BLaER1 treated with 17β-estradiol and CSF1 and Interleukin-3, amounts not matched to agents 10 nM and 100 nM (cell line): ENCODE measurements at regions not wholly inside any gene's neighbourhood (a gene's known extent, or its start where the extent isn't known, plus 50 kb on each side); places are given as distances from the start of the nearest gene placed in this dataset.

ENCODE experiments used
- H3K27ac ChIP-seq, 11 experiments: shearing (Covaris generic); formaldehyde crosslinking; 2 replicates each; pipeline ENCODE4 v1.8.1; 2022
- H3K27me3 ChIP-seq, 11 experiments: shearing (Covaris generic); formaldehyde crosslinking; 2 replicates each; pipeline ENCODE4 v1.8.1; 2022
- H3K36me3 ChIP-seq, 11 experiments: shearing (Covaris generic); formaldehyde crosslinking; 2 replicates each; pipeline ENCODE4 v1.8.1; 2022
- H3K4me1 ChIP-seq, 10 experiments: shearing (Covaris generic); formaldehyde crosslinking; 2 replicates each; pipeline ENCODE4 v1.8.1; 2022
- H3K4me2 ChIP-seq, 11 experiments: shearing (Covaris generic); formaldehyde crosslinking; 2 replicates each; pipeline ENCODE4 v1.8.1; 2022
- H3K4me3 ChIP-seq, 10 experiments: shearing (Covaris generic); formaldehyde crosslinking; 2 replicates each; pipeline ENCODE4 v1.8.1; 2022
- H3K9ac ChIP-seq, 11 experiments: shearing (Covaris generic); formaldehyde crosslinking; 2 replicates each; pipeline ENCODE4 v1.8.1; 2022
- H3K9me3 ChIP-seq, 11 experiments: shearing (Covaris generic); formaldehyde crosslinking; replicated peaks in 1 of 11; 2 replicates each; pipeline ENCODE4 v1.8.1; 2022
- H4K20me1 ChIP-seq, 11 experiments: shearing (Covaris generic); formaldehyde crosslinking; 2 replicates each; pipeline ENCODE4 v1.8.1; 2022
- Cebpa-rat ChIP-seq, 11 experiments: shearing (Covaris generic); IDR thresholded peaks; 2 replicates each; pipeline ENCODE4 v1.8.1; 2022

- TF ChIP-seq Cebpa-rat (IDR thresholded peaks at IDR 0.05), result no peak
- Histone ChIP-seq H3K27me3 (no peaks in the 10 kb centered on the region), H3K4me3 (no peak overlapping the region), H4K20me1 (no peaks in the 10 kb centered on the region), H3K4me1 (peaks cover 0 to 30% (median 0%) of the 10 kb centered on the region in 10 experiments; a peak in 7 of 20 replicates), H3K9me3 (no peaks in the 10 kb centered on the region), H3K36me3 (no peaks in the 10 kb centered on the region), H3K4me2 (0 out of 22 replicates have a peak overlapping the region, but pooled peaks of 1 of the 11 experiments have one; percentile 10), H3K9ac (no peak overlapping the region), H3K27ac (no peak overlapping the region)
Measured at GRCh38 chr2:79369127-79369526, 143.7 kb upstream of the CTNNA2 start.

GRCh38 chr2:79368116-79368630 lies 144.7 kb upstream of the CTNNA2 start:
- Histone ChIP-seq H3K4me1 (peaks cover 0 to 30% (median 0%) of the 10 kb centered on the region in 10 experiments; a peak in 7 of 20 replicates), H3K4me2 (peak overlapping the region in 3 of 11 experiments; percentile 1 to 20 (median 14); a peak in 3 of 22 replicates), H3K27ac (no peak overlapping the region), H3K36me3 (no peaks in the 10 kb centered on the region), H3K9me3 (no peaks in the 10 kb centered on the region), H3K9ac (no peak overlapping the region), H3K27me3 (no peaks in the 10 kb centered on the region), H3K4me3 (no peak overlapping the region), H4K20me1 (no peaks in the 10 kb centered on the region)
- TF ChIP-seq Cebpa-rat (IDR thresholded peaks at IDR 0.05), result no peak

- no peaks in the 10 kb centered on the region for H3K27me3 ChIP-seq
- H4K20me1 ChIP-seq, result no peaks in the 10 kb centered on the region
- H3K4me1 ChIP-seq, result no peaks in the 10 kb centered on the region
- no peak for TF ChIP-seq Cebpa-rat (IDR thresholded peaks at IDR 0.05)
- H3K36me3 ChIP-seq, result no peaks in the 10 kb centered on the region
- peaks cover 0 to 7% (median 5%) of the 10 kb centered on the region in 11 experiments; a peak in 7 of 22 replicates for H3K9me3 ChIP-seq
- H3K9ac ChIP-seq, result no peak overlapping the region
- H3K4me2 ChIP-seq, result no peak overlapping the region
- H3K4me3 ChIP-seq, result no peak overlapping the region
- H3K27ac ChIP-seq, result no peak overlapping the region
Measured at GRCh38 chr2:79359419-79359818, 153.4 kb upstream of the CTNNA2 start.

- Histone ChIP-seq H3K27ac (no peak overlapping the region), H3K36me3 (no peaks in the 10 kb centered on the region), H3K4me3 (no peak overlapping the region), H3K9me3 (peaks cover 0 to 9% (median 6%) of the 10 kb centered on the region in 11 experiments; a peak in 7 of 22 replicates), H3K27me3 (no peaks in the 10 kb centered on the region), H3K4me1 (no peaks in the 10 kb centered on the region), H3K4me2 (no peak overlapping the region), H3K9ac (no peak overlapping the region), H4K20me1 (no peaks in the 10 kb centered on the region)
- TF ChIP-seq Cebpa-rat (IDR thresholded peaks at IDR 0.05), result no peak
Measured at GRCh38 chr2:79355569-79355968, 157.3 kb upstream of the CTNNA2 start.

- Histone ChIP-seq H3K9ac (no peak overlapping the region), H4K20me1 (no peaks in the 10 kb centered on the region), H3K9me3 (no peaks in the 10 kb centered on the region), H3K4me2 (no peak overlapping the region), H3K27me3 (no peaks in the 10 kb centered on the region), H3K27ac (no peak overlapping the region), H3K4me3 (no peak overlapping the region), H3K4me1 (no peaks in the 10 kb centered on the region; a peak in 1 of 20 replicates), H3K36me3 (no peaks in the 10 kb centered on the region)
- no peak for TF ChIP-seq Cebpa-rat (IDR thresholded peaks at IDR 0.05)
Measured at GRCh38 chr2:79327460-79327859, 167.9 kb upstream of the REG3A start.

GRCh38 chr2:79320871-79321270 lies 161.3 kb upstream of the REG3A start:
- H4K20me1 ChIP-seq, result no peaks in the 10 kb centered on the region
- no peak overlapping the region for H3K4me2 ChIP-seq
- no peaks in the 10 kb centered on the region for H3K27me3 ChIP-seq
- no peaks in the 10 kb centered on the region for H3K36me3 ChIP-seq
- H3K4me1 ChIP-seq, result no peaks in the 10 kb centered on the region; a peak in 1 of 20 replicates
- no peaks in the 10 kb centered on the region for H3K9me3 ChIP-seq
- peak in 1 of 11 experiments; percentile 47; a peak in 1 of 22 replicates for TF ChIP-seq Cebpa-rat (IDR thresholded peaks at IDR 0.05)
- no peak overlapping the region for H3K27ac ChIP-seq
- H3K4me3 ChIP-seq, result no peak overlapping the region
- no peak overlapping the region for H3K9ac ChIP-seq

- Histone ChIP-seq H3K4me3 (no peak overlapping the region), H3K27ac (no peak overlapping the region), H3K9ac (no peak overlapping the region), H3K4me1 (no peaks in the 10 kb centered on the region), H3K4me2 (no peak overlapping the region), H3K36me3 (no peaks in the 10 kb centered on the region), H3K9me3 (no peaks in the 10 kb centered on the region), H3K27me3 (no peaks in the 10 kb centered on the region), H4K20me1 (no peaks in the 10 kb centered on the region)
- no peak for TF ChIP-seq Cebpa-rat (IDR thresholded peaks at IDR 0.05)
Measured at GRCh38 chr2:79294994-79295393, 135.4 kb upstream of the REG3A start.

GRCh38 chr2:79292958-79293315 lies 133.4 kb upstream of the REG3A start:
- Histone ChIP-seq H3K9ac (no peak overlapping the region), H3K27me3 (no peaks in the 10 kb centered on the region), H3K4me3 (no peak overlapping the region), H4K20me1 (no peaks in the 10 kb centered on the region), H3K4me2 (no peak overlapping the region), H3K4me1 (no peaks in the 10 kb centered on the region), H3K9me3 (no peaks in the 10 kb centered on the region), H3K36me3 (no peaks in the 10 kb centered on the region), H3K27ac (no peak overlapping the region)
- no peak for TF ChIP-seq Cebpa-rat (IDR thresholded peaks at IDR 0.05)

GRCh38 chr2:79292239-79292957 lies 132.8 kb upstream of the REG3A start:
- no peaks in the 10 kb centered on the region for H3K36me3 ChIP-seq
- no peak overlapping the region for H3K4me2 ChIP-seq
- no peaks in the 10 kb centered on the region for H3K9me3 ChIP-seq
- no peak overlapping the region for H3K4me3 ChIP-seq
- H4K20me1 ChIP-seq, result no peaks in the 10 kb centered on the region
- no peak overlapping the region for H3K27ac ChIP-seq
- no peak for TF ChIP-seq Cebpa-rat (IDR thresholded peaks at IDR 0.05)
- H3K9ac ChIP-seq, result no peak overlapping the region
- no peaks in the 10 kb centered on the region for H3K27me3 ChIP-seq
- H3K4me1 ChIP-seq, result no peaks in the 10 kb centered on the region

GRCh38 chr2:79275863-79276262 lies 116.3 kb upstream of the REG3A start:
- no peaks in the 10 kb centered on the region for H4K20me1 ChIP-seq
- no peak overlapping the region for H3K9ac ChIP-seq

More at GRCh38 chr2:79275863-79276262, 116.3 kb upstream of the REG3A start:
- H3K27ac ChIP-seq, result no peak overlapping the region
- peaks cover 14 to 22% (median 19%) of the 10 kb centered on the region in 11 experiments; a peak in 19 of 22 replicates for H3K9me3 ChIP-seq
- H3K4me3 ChIP-seq, result no peak overlapping the region
- no peaks in the 10 kb centered on the region for H3K27me3 ChIP-seq
- H3K4me1 ChIP-seq, result no peaks in the 10 kb centered on the region
- no peak overlapping the region for H3K4me2 ChIP-seq
- no peak for TF ChIP-seq Cebpa-rat (IDR thresholded peaks at IDR 0.05)
- no peaks in the 10 kb centered on the region for H3K36me3 ChIP-seq
